ENCODE measurements at regions not wholly inside any gene's neighbourhood (a gene's known extent, or its start where the extent isn't known, plus 50 kb on each side); places are given as distances from the start of the nearest gene placed in this dataset.

DNA sequence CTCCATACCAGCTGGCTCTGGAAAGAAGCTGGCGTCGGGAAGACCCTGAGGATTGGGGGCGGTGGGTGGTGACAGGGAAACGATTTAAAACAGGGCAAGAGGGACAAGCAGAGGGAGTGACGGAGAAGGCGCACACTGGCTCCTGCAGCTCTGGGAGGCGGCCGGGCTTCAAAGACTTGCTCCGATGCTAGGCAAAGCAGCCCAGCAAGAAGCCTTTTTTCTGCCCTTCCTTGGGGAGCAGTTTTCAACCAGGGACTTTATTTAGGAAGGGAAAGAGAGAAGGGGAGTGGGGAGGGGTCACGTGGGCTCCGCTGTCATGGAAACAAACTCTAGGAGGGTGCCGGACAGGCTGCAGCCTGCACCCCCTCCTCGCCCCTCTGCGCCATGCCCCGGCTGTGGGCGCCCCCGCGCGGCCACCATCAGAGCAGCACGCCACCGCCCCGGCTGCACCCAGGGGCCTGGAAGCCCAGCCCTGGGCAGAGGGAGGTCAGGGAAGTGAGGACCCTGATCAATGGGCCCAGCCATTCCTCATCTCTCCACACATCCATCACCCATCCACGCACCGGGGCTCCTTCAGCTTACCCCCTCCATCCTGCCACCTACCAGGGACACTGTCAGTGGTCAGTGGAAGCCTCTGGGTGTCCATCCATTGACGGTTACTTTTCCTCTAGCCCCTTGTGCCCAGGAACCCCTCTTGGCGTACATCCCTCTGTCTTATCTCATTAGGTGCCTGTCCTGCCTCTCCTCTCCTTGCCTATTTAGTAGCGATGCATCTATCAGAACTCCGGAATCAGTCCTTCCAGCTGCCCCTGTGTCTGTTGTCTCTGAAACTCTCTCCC is 66.6 kb upstream of the CCDC167 start:
- Histone ChIP-seq H3K4ac (ENCODE audit: low read depth, low read length) (no peak overlapping the region), H2AK5ac (ENCODE audit: insufficient read length, low read length) (no peak overlapping the region), H3K56ac (ENCODE audit: insufficient read length, low read depth, low read length) (no peak overlapping the region), H2BK20ac (ENCODE audit: low read depth, low read length, poor library complexity, severe bottlenecking) (no peak overlapping the region), H3K79me2 (ENCODE audit: insufficient read depth, low read length) (no peaks in the 10 kb centered on the region), H3K18ac (ENCODE audit: insufficient read length, low read depth, low read length) (no peak overlapping the region), H3K4me2 (ENCODE audit: insufficient read depth, insufficient read length, low read length) (peak overlapping the region; percentile 77), H3K4me1 (ENCODE audit: insufficient read depth, low read length) (no peaks in the 10 kb centered on the region; the same call in 1 of the 2 replicates), H4K20me1 (ENCODE audit: control insufficient read depth, insufficient read depth, insufficient read length) (no peaks in the 10 kb centered on the region), H3K14ac (ENCODE audit: insufficient read depth, low read length) (no peak overlapping the region; the same call in 1 of the 2 replicates), H4K8ac (replicated peaks; ENCODE audit: insufficient read length, low read depth, low read length) (no peak overlapping the region), H3T11ph (ENCODE audit: low read length) (no peak overlapping the region), H2BK15ac (ENCODE audit: low read depth, low read length) (no peak overlapping the region), H3K79me1 (ENCODE audit: insufficient read depth, low read depth, low read length, poor library complexity, severe bottlenecking) (no peaks in the 10 kb centered on the region), H3K27ac (ENCODE audit: insufficient read length, low read depth, low read length) (no peak overlapping the region), H2BK5ac (ENCODE audit: insufficient read length, low read length) (no peak overlapping the region), H3K9ac (ENCODE audit: extremely low read depth, insufficient read length, low read length) (no peak overlapping the region), H3K23me2 (ENCODE audit: insufficient read length, low read depth, low read length, poor library complexity, severe bottlenecking) (peaks cover 10% of the 10 kb centered on the region), H2BK120ac (ENCODE audit: low read depth, low read length, poor library complexity, severe bottlenecking) (no peak overlapping the region), H3K27me3 (ENCODE audit: insufficient read depth, low read length) (peaks cover 3% of the 10 kb centered on the region; the same call in 1 of the 2 replicates), H2BK12ac (ENCODE audit: insufficient read length, low read depth, low read length) (no peak overlapping the region), H3K9me3 (ENCODE audit: control insufficient read depth, low read depth, low read length) (no peaks in the 10 kb centered on the region), H4K91ac (ENCODE audit: insufficient read length, low read depth, low read length) (no peak overlapping the region), H3K23ac (ENCODE audit: insufficient read length, low read depth, low read length) (no peak overlapping the region), H4K5ac (ENCODE audit: insufficient read length, low read depth, low read length) (no peak overlapping the region), H2AFZ (ENCODE audit: low read length) (no peak overlapping the region)
- Mint-ChIP-seq H3K4me3 (peak overlapping the region; percentile 70 to 83), H3K27ac (peak overlapping the region in 1 of 3 experiments; percentile 58; a peak in 1 of 7 replicates), H3K36me3 (ENCODE audit: insufficient read depth in 1 of 3, low read depth in 3 of 3) (no peaks in the 10 kb centered on the region), H3K9me3 (no peaks in the 10 kb centered on the region), H3K27me3 (ENCODE audit: low read depth) (peaks cover 34% of the 10 kb centered on the region), H3K4me1 (peaks cover 16 to 32% of the 10 kb centered on the region in 2 experiments)
- DNase-seq = peak; percentile 80
- peak; percentile 93 for TF ChIP-seq CTCF (conservative IDR thresholded peaks at IDR 0.05)
- no CpG with 5 or more reads among the region's 28 CpGs for WGBS (ENCODE audit: extremely low coverage, insufficient read length, low lambda C conversion rate)

Measured in H9 (cell line).